MG63 (cell line): ENCODE measurements at regions not wholly inside any gene's neighbourhood (a gene's known extent, or its start where the extent isn't known, plus 50 kb on each side); places are given as distances from the start of the nearest gene placed in this dataset.

Experiments
- DNase-seq: peaks from one replicate; pipeline ENCODE4 v3.0.0-alpha.2; 2020
- H3K27me3 ChIP-seq: fragments of 250-450 bp; sonication (Bioruptor Pico); 2 replicates; pipeline ENCODE4 v1.5.1; 2020; ENCODE audit warnings: mild to moderate bottlenecking, moderate library complexity
- H3K36me3 ChIP-seq: fragments of 250-450 bp; sonication (Bioruptor Pico); 2 replicates; pipeline ENCODE4 v1.5.1; 2020; ENCODE audit warnings: mild to moderate bottlenecking, moderate library complexity
- H3K4me3 ChIP-seq: fragments of 250-450 bp; sonication (Bioruptor Pico); 2 replicates; pipeline ENCODE4 v1.5.1; 2020; ENCODE audit warnings: mild to moderate bottlenecking, moderate library complexity
- H3K9me3 ChIP-seq: fragments of 250-450 bp; sonication (Bioruptor Pico); 2 replicates; pipeline ENCODE4 v1.5.1; 2020; ENCODE audit warnings: mild to moderate bottlenecking, moderate library complexity

GRCh38 chr3:42019144-42019952 is 57.4 kb upstream of the ULK4 start:
- Histone ChIP-seq H3K4me3 (no peak overlapping the region), H3K36me3 (no peaks in the 10 kb centered on the region), H3K9me3 (no peaks in the 10 kb centered on the region), H3K27me3 (no peaks in the 10 kb centered on the region)
- no peak for DNase-seq

- Histone ChIP-seq H3K4me3 (peak overlapping the region; percentile 60), H3K9me3 (no peaks in the 10 kb centered on the region), H3K36me3 (no peaks in the 10 kb centered on the region), H3K27me3 (no peaks in the 10 kb centered on the region)
- peak; percentile 67 for DNase-seq
These were observed 53.1 kb upstream of the ULK4 start for GRCh38 chr3:42014921-42015533.

DNA sequence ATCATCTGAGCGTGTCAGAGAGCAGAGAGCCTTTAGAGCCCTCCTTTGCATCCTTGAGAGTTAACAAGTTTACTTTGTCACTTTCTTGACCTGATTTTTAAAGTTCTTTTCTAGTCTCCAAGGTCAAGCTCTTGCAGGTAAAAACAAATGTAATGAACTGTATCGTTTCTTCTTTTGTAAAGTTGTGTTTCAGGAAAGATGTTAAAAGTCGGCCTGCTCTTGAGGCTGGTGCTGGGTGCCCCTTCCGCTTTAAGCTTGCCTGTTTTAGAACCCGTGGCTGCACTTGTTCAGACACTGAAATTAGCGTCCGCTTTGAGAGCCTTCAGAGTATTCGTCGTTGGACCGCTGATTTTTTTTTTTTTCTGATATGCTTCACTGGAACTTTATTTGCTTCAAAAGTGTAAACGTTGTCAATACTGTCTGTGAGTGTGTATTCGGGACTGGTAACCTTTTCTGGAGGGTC is 52.6 kb upstream of the ULK4 start:
- Histone ChIP-seq H3K36me3 (no peaks in the 10 kb centered on the region), H3K27me3 (no peaks in the 10 kb centered on the region), H3K4me3 (peak overlapping the region; percentile 60), H3K9me3 (no peaks in the 10 kb centered on the region)
- DNase-seq: no peak

DNA sequence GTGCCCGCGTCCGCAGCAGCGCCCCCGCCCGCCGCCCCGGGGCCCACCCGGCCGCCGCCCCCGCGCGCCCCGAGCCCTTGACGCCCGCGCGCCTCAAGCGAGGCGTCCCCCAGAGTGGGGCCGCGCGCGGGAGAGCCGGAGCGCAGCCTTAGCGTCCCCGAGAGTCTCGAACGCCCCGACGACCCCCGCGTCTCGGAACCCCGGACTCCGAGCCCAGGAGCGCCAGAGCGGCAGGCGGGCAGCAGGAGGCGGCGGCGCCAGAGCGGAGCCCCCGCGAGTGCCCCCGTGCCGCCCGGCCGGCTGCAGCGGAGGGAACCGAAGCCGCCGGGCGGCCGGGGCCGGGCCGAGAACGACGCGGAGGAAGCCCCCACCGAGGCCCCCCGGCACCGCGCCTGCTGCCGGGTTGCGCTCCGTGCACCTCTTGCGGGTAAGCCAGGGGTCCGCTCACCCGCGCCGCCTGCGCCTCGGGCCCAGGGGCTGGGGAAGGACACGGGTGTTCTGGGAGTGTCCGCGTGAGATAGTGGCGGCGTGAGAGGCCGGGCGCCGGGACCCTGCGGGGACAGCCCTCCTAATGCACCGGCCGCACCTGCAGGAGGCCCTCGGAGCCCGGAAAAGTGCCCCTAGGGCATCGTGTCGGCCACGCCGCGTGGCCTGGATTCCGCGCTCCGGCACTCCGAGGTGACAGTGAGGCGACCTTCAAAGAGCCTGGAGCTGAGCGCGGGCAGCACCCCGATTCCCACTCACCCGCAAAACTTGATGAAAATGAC is 52.0 kb upstream of the ULK4 start:
- peak overlapping the region; percentile 60 for H3K4me3 ChIP-seq
- DNase-seq: no peak
- H3K27me3 ChIP-seq: no peaks in the 10 kb centered on the region
- H3K9me3 ChIP-seq: no peaks in the 10 kb centered on the region
- H3K36me3 ChIP-seq: no peaks in the 10 kb centered on the region

GRCh38 chr3:42012935-42013690 is 51.2 kb upstream of the ULK4 start:
- H3K9me3 ChIP-seq: no peaks in the 10 kb centered on the region
- H3K27me3 ChIP-seq: no peaks in the 10 kb centered on the region
- H3K36me3 ChIP-seq: no peaks in the 10 kb centered on the region
- peak overlapping the region; percentile 46 for H3K4me3 ChIP-seq
- DNase-seq: peak; percentile 47

- no peaks in the 10 kb centered on the region for H3K9me3 ChIP-seq
- no peaks in the 10 kb centered on the region for H3K27me3 ChIP-seq
- no peak for DNase-seq
- no peaks in the 10 kb centered on the region for H3K36me3 ChIP-seq
- no peak overlapping the region; the same call in 1 of the 2 replicates for H3K4me3 ChIP-seq
These were observed 50.6 kb upstream of the ULK4 start for GRCh38 chr3:42012383-42012934.
